ENCODE measurements at regions not wholly inside any gene's neighbourhood (a gene's known extent, or its start where the extent isn't known, plus 50 kb on each side); places are given as distances from the start of the nearest gene placed in this dataset.

DNA sequence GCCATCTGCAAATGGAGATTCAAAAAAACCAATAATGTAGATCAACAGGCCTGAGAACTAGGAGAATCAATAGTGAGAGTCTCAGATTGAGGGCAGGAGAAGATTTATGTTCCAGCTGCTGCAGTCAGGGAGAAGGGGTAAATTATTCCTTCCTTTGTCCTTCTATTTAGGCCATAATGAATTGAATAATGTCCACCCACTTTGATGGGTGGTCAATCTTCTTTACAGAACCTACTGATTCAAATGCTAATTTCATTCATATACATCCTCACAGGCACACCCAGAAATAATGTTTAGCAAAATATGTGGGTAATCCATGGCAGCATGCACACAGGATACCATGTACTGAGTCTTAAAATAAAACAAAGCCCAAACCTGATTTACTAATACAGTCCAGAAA lies 695.3 kb upstream of the REG3G start:
- TF ChIP-seq CTCF (conservative IDR thresholded peaks at IDR 0.05; ENCODE audit: low read depth, low read length) (no peak), EZH2 (IDR thresholded peaks at IDR 0.05; ENCODE audit: borderline replicate concordance, low read depth, low read length, poor library complexity, severe bottlenecking) (no peak)

Data from A673 (cell line).